ENCODE measurements at regions not wholly inside any gene's neighbourhood (a gene's known extent, or its start where the extent isn't known, plus 50 kb on each side); places are given as distances from the start of the nearest gene placed in this dataset.

DNA sequence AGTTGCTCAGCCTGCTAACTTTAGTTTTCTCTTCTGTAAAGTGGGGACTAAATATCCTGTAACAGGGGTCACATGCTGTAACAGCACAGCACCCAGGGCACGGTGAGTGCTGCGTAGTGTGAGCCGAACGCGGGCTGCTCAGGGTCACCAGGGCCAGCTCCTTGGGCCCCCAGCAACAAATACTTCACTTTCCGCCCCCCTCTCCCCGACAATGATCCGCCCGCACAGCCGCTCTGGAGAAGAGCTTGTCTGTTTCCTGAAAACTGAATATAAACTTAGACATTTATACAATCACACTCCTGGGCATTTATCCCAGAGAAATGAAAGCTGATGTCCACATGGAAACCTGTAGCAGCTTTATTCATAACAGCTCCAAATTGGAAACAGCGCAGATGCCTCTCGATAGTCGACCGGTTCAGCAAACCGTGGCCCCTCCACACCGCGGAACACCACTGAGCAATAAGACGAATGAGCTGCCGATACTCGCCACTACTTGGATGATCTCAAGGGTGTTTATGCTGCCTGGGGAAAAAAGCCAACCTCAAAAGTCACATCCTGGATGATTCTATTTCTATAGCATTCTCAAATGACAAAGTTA, 267.2 kb downstream of the PARN start:
- DNase-seq, result peak in 4 of 10 donors; percentile 29 to 89 (median 54)
- intact Hi-C loops (cut with DNase I), result no loop called here

GRCh38 chr16:14360326-14361037, 269.6 kb downstream of the PARN start:
- peak in 1 of 10 donors; percentile 32 for DNase-seq
- intact Hi-C loops (cut with DNase I), result no loop called here

DNA sequence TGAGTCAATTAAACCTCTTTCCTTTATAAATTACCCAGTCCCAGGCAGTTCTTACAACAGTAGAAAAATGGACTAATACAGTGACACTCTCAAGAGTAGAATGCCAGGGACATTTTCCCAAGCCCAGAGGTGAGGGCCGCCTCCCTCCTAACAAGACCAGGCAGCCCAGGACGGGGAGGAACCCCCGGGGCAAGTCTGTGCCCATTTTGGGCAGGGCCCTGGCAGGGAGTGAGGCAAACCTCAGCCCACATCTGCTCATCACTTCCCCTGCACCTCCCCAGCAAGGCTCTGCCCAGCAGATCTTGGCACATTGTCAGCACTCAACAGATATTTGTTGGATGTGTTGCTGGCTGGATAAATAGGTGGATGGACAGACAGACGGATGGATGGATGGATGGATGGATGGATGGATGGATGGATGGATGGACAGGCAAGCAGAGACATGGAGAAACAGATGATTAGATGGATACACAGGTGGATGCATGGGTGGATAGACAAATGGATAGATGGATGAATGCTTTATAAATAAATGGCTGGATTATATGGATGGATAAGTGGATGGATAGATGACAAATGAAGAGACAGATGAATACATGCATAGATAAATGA, 271.3 kb downstream of the PARN start:
- intact Hi-C loops (cut with DNase I), result no loop called here
- DNase-seq, result peak in 2 of 10 donors; percentile 9 to 31

- intact Hi-C loops (cut with DNase I), result no loop called here
- DNase-seq, result no peak
Observed at GRCh38 chr16:14357328-14357727, 272.7 kb downstream of the PARN start.

GRCh38 chr16:14356064-14356463, 274.0 kb downstream of the PARN start:
- intact Hi-C loops (cut with DNase I), result no loop called here

DNA sequence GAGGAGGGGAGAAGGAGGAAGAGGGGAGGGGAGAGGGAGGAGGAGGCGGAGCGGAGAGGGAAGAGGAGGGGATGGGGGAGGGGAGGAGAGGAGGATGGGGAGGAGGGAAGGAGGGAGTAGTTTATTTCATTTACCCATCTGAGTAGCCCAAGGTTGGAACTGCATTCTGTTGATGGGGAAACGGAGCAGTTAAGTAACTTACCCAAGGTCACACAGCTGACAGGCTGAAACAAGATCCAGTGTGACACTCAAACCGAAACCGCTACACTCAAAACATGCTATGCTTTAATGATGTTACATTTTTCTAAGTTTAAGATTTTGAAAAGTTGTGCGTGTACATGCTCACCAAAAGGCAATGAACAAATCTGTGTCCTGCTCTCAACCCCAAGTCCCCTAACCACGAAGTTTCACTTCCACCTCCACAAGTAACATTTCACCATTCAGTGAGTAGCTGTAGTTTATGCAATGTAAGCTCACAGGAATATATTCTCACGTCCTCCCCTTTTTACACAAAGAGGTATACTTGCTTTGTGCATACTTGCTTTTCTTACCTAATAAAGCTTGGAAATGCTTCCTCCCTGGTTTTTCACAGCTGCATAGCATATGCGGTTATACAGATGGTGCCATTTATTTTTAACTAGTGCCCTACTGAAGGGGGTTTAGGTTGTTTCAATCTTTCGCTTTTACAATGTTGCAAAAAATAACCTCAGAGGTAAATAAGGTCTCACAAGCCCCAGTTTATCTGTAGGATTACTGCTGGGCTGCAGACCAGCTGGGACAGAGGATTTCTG, 275.3 kb downstream of the PARN start:
- no peak for DNase-seq
- intact Hi-C loops (cut with DNase I), result no loop called here

More at GRCh38 chr16:14356064-14356463, 274.0 kb downstream of the PARN start:
- peak in 1 of 10 donors; percentile 25 for DNase-seq

DNA sequence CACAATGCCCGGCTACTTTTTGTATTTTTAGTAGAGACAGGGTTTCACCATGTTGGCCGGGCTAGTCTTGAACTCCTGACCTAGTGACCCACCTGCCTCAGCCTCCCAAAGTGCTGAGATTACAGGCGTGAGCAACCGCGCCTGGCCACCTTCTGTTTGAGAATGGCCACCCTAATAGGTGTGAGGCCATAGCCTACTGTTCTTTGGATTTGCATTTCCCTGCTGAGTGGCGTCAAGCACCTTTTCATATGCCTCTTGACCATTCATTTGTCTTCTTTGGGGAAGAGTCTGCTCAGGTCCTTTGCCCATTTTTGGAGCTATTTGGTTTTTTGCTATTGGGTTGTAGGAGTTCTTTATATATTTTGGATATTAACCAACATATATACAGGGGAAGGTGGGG, 276.7 kb downstream of the PARN start:
- DNase-seq, result no peak
- intact Hi-C loops (cut with DNase I), result no loop called here

DNA sequence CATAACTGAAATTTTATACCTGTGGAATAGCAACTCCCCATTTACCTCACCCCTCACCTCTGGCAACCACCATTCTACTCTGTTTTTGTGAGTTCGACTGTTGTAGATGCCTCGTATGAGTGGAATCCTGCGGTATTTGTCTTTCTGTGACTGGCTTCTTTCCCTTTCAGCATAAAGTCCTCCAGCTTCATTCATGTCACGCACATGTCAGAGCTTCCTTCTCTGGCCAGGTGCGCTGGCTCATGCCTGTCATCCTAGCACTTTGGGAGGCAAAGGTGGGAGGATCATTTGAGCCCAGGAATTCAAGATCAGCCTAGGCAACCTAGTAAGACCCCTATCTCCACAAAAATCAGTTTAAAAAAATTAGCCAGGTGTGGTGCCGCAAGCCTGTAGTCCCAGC, 278.4 kb downstream of the PARN start:
- intact Hi-C loops (cut with DNase I), result no loop called here
- no peak for DNase-seq

- intact Hi-C loops (cut with DNase I), result no loop called here
- DNase-seq, result peak in 1 of 10 donors; percentile 35
Observed at GRCh38 chr16:14350626-14351025, 279.4 kb downstream of the PARN start.

GRCh38 chr16:14350081-14350480, 279.0 kb downstream of the MRTFB start:
- intact Hi-C loops (cut with DNase I), result no loop called here
- peak in 1 of 10 donors; percentile 31 for DNase-seq

- DNase-seq, result no peak
- intact Hi-C loops (cut with DNase I), result no loop called here
Observed at GRCh38 chr16:14347706-14348105, 276.6 kb downstream of the MRTFB start.

DNA sequence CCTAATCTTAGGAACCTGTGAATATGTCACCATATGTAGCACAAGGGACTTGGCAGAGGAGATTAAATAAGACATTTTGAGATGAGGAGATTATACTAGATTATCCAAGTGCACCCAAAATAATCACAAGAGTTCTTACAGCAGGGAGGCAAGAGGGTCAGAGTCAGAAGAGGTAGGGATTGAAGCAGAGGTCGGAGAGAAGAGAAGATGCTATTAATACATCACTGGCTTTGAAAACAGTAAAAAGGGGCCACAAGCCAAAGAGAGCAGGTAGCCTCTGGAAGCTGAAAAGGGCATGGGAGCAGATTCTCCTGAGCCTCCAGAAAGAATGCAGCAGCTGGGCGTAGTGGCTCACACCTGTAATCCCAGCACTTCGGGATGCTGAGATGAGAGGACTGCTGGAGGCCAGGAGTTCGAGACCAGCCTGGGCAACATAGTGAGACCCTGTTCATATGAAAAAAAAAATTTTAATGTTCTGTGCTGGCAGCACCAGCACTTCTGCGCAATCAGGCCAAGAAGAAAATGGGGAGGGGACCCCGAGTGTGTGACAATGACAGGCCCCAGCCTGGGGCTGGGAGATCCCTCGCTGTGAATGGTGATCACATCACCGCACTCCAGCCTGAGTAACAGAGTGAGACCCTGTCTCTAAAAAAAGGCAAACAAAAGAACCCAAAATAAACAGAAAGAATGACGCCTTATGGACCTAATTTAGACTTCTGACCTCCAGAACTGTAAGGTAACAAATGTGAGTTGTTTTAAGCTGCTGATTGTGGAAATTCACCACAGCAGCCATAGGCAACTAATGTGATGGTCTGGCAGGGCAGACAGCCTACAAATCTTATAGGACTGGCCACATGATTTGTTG, 275.4 kb downstream of the MRTFB start:
- no peak for DNase-seq
- intact Hi-C loops (cut with DNase I), result no loop called here

- DNase-seq, result no peak
- intact Hi-C loops (cut with DNase I), result no loop called here
Observed at GRCh38 chr16:14345512-14346115, 274.5 kb downstream of the MRTFB start.

DNA sequence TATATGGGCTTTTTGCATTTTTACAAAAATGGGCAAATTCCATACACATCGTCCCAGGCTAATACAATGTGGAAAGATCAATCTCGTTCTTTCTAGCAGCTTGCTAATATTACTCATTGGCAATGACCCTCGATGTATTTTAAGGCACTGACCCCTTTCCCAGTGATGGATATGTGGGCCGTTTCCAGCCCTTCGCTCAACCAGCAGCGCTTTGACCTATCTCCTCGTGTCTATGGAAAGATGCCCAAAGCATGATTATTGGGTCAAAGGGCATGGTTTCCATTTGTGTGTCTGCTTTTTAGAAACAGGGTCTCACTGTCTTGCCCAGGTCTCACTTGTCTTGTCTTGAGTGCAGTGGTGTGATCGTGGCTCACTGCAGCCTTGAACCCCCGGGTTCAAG, 273.8 kb downstream of the MRTFB start:
- no peak for DNase-seq
- intact Hi-C loops (cut with DNase I), result no loop called here

DNA sequence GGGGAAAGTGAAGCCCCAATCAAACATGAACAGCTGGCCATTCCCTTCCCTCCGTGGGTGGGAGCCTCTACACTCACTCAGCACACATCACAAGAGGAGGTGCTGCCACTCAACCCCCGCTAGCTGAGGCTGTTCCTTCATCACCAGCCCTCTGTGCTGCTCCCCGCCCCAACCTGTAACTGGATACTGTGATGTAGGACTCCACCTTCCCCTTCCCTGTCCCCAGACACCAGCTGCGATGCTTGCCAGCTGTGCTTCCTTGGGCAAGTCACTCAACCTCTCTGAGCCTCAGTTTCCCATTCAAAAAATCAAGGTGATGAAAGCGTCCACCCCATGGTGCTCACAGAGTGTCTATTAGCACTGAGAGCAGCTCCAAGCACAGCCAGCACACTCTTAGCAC, 273.2 kb downstream of the MRTFB start:
- intact Hi-C loops (cut with DNase I), result no loop called here
- peak in 8 of 10 donors; percentile 14 to 91 (median 55) for DNase-seq

DNA sequence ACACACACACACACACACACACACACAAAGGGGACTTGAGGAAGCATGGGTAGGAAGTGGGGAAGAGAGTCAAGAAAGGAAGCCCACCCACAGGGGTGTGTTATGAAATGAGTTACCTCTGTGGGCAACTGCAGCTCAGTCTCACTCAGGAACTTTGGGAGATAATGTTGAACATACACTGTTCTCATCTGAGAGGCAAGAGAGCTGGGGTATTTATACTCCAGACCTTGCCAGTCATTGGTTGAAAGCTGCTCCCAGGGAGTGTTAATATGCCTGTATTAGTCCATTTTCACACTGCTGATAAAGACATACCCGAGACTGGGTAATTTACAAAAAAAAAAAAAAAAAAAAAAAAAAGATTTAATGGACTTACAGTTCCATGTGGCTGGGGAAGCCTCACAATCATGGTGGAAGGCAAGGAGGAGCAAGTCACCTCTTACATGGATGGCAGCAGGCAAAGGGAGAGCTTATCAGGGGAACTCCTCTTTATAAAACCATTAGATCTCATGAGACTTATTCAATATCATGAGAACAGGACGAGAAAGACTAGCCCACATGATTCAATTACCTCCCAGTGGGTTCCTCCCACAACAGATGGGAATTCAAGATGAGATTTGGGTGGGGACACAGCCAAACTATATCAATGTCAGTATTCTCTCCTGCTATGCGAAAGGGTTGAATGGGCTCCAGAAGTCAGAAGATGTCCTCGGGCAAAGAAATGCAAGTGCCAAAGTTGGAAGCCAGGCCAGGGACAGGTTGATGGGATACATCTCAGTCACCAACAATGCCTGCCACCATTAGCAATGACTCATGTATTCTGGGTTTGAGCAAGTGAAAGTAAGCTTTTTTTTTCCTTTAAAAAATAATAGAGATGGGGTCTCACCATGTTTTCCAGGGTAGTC, 270.5 kb downstream of the MRTFB start:
- DNase-seq, result no peak
- intact Hi-C loops (cut with DNase I), result no loop called here

DNA sequence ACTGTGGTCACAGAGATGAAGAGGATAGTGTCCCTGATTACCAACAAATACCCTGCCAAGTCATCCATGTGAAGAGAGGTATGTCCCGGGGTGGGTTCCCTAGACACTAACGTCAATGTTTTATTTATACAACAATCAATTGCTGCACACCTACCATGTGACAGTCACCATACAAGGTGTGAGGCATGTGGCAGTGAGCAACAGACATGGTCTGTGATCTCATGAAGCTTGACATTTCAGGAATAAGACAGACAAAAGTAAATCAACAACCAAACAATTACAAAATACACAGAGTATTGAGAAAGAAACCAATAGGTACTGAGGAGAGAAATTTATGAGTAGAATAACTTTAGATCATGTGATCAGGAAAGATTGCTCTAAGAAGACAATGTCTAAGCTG, 268.6 kb downstream of the MRTFB start:
- intact Hi-C loops (cut with DNase I), result no loop called here
- DNase-seq, result no peak

DNA sequence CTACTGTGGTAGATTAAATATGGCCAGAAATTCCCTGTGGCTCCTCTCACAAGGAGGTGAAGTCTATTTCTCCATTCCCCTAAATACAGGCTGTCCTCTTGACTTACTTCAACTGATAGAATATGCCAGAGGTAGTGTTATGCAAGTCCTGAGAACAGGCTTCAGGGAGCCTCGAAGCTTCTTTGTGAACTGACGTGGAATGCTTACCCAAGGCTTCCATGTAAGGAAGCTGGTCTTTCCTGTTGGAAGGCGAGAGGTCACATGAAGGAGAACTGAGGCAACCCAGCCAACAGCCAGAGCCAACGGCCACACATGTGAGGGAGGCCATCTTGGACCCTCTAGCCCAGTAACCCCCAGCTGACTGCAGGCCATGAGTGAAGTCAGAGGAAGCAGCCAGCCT, 267.9 kb downstream of the MRTFB start:
- intact Hi-C loops (cut with DNase I), result no loop called here
- no peak for DNase-seq

GRCh38 chr16:14338236-14338635, 267.1 kb downstream of the MRTFB start:
- DNase-seq, result no peak
- intact Hi-C loops (cut with DNase I), result no loop called here

Measured in posterior cingulate gyrus (tissue), 11 donors.